H1 (cell line): ENCODE measurements at regions not wholly inside any gene's neighbourhood (a gene's known extent, or its start where the extent isn't known, plus 50 kb on each side); places are given as distances from the start of the nearest gene placed in this dataset.

Experiments
- CTCF ChIA-PET: fragments of 300-600 bp; sonication (Branson Sonifier 250); formaldehyde crosslinking; loops from one replicate; lab custom pipeline; 2021; ENCODE audit not compliant: partially characterized antibody; lab: Charles Lee
- POLR2A ChIA-PET: fragments of 300-600 bp; sonication (Branson Sonifier 250); formaldehyde crosslinking; loops from one replicate; lab custom pipeline; 2021; ENCODE audit warnings: inconsistent platforms; ENCODE audit not compliant: partially characterized antibody; lab: Charles Lee
- DNase-seq, 2 experiments: peaks; one replicate each; pipeline versions ENCODE4 v3.0.0 to v3.0.0-alpha.2; 2010 to 2022; ENCODE audit warnings: low spot score in 2 of 2, low read depth in 1 of 2, mixed read lengths in 1 of 2
- FAIRE-seq: peaks from 2 replicates; lab custom pipeline; 2011; peaks lifted over from hg19 to GRCh38; lab: Jason Lieb, UNC
- H2AFZ ChIP-seq: 2 replicates; pipeline ENCODE4 v1.8.1; 2012; ENCODE audit warnings: low read length, inconsistent platforms
- H2AK5ac ChIP-seq: 2 replicates; pipeline ENCODE4 v1.6.1; 2013; ENCODE audit warnings: low read depth, low read length
- H2BK120ac ChIP-seq: replicated peaks from 2 replicates; pipeline ENCODE3; 2013; ENCODE audit warnings: low read depth, low read length, inconsistent platforms
- H2BK12ac ChIP-seq: 2 replicates; pipeline ENCODE4 v1.6.1; 2013; ENCODE audit warnings: low read depth, low read length
- H2BK15ac ChIP-seq: 2 replicates; pipeline ENCODE4 v1.6.1; 2013; ENCODE audit warnings: low read length
- H2BK20ac ChIP-seq: 2 replicates; pipeline ENCODE4 v1.6.1; 2013; ENCODE audit warnings: low read length
- H2BK5ac ChIP-seq: 2 replicates; pipeline ENCODE4 v1.6.1; 2013; ENCODE audit warnings: low read depth, low read length
- H3K14ac ChIP-seq: 2 replicates; pipeline ENCODE4 v1.6.1; 2013; ENCODE audit warnings: inconsistent platforms; ENCODE audit not compliant: insufficient read length
- H3K18ac ChIP-seq: 2 replicates; pipeline ENCODE4 v1.6.1; 2013; ENCODE audit warnings: low read length; ENCODE audit errors: extremely low read depth
- H3K23ac ChIP-seq: 2 replicates; pipeline ENCODE4 v1.6.1; 2013; ENCODE audit warnings: inconsistent platforms; ENCODE audit not compliant: insufficient read length
- H3K23me2 ChIP-seq: 2 replicates; pipeline ENCODE4 v1.6.1; 2013; ENCODE audit warnings: low read depth, low read length
- H3K27ac ChIP-seq: 2 replicates; pipeline ENCODE4 v1.6.1; 2011; ENCODE audit warnings: low read depth, low read length, inconsistent platforms
- H3K27me3 ChIP-seq, 4 experiments: replicated peaks in 1 of 4; 1 replicate in 1 of 4; 2 replicates in 3 of 4; pipeline versions ENCODE4 v1.6.1 to v1.8.1; 2011 to 2013; ENCODE audit warnings: low read length in 3 of 4, mild to moderate bottlenecking in 3 of 4, inconsistent platforms in 2 of 4, mixed read lengths in 2 of 4, moderate library complexity in 1 of 4; ENCODE audit not compliant: control insufficient read depth in 3 of 4, insufficient read depth in 3 of 4; ENCODE audit errors: extremely low read depth in 1 of 4
- H3K36me3 ChIP-seq, 4 experiments: 2 replicates each; pipeline versions ENCODE4 v1.6.1 to v1.8.1; 2011 to 2013; ENCODE audit warnings: mild to moderate bottlenecking in 4 of 4, low read length in 3 of 4, moderate library complexity in 2 of 4, control low read depth in 1 of 4, inconsistent platforms in 1 of 4; ENCODE audit not compliant: insufficient read depth in 4 of 4, control insufficient read depth in 2 of 4
- H3K4ac ChIP-seq: replicated peaks from 2 replicates; pipeline ENCODE3; 2013; ENCODE audit warnings: low read length, low read depth, mixed read lengths, inconsistent platforms; ENCODE audit not compliant: insufficient read length
- H3K4me1 ChIP-seq, 4 experiments: replicated peaks in 1 of 4; 1 replicate in 1 of 4; 2 replicates in 3 of 4; pipeline versions ENCODE4 v1.6.1 to v1.8.1; 2011 to 2013; ENCODE audit warnings: low read length in 3 of 4, inconsistent platforms in 2 of 4, mixed read lengths in 1 of 4; ENCODE audit not compliant: insufficient read depth in 4 of 4, control insufficient read depth in 3 of 4
- H3K4me2 ChIP-seq, 2 experiments: 2 replicates each; pipeline versions ENCODE4 v1.6.1 to v1.8.1; 2011 to 2013; ENCODE audit warnings: low read depth in 2 of 2, low read length in 2 of 2, control low read depth in 1 of 2, inconsistent platforms in 1 of 2, mild to moderate bottlenecking in 1 of 2; ENCODE audit not compliant: insufficient read depth in 1 of 2
- H3K4me3 ChIP-seq, 4 experiments: fragments of 200-600, 300-600 bp in 1 of 4; sonication (generic), shearing (Covaris generic), sonication (Bioruptor Twin) in 1 of 4; 2 replicates each; pipeline versions ENCODE4 v1.5.1 to v1.8.1; 2011 to 2016; ENCODE audit warnings: low read length in 4 of 4, low read depth in 3 of 4, control low read depth in 2 of 4, inconsistent platforms in 2 of 4, mild to moderate bottlenecking in 2 of 4, mixed read lengths in 1 of 4, moderate library complexity in 1 of 4; ENCODE audit not compliant: insufficient read depth in 2 of 4; ENCODE audit errors: extremely low read depth in 1 of 4
- H3K56ac ChIP-seq: replicated peaks from 2 replicates; pipeline ENCODE3; 2013; ENCODE audit warnings: low read depth, mild to moderate bottlenecking, mixed read lengths, low read length, inconsistent platforms; ENCODE audit not compliant: insufficient read length
- H3K79me1 ChIP-seq: 2 replicates; pipeline ENCODE4 v1.6.1; 2013; ENCODE audit warnings: low read depth, low read length, control low read depth
- H3K79me2 ChIP-seq, 2 experiments: 2 replicates each; pipeline versions ENCODE4 v1.6.1 to v1.8.1; 2012 to 2013; ENCODE audit warnings: low read length in 2 of 2, mild to moderate bottlenecking in 2 of 2, inconsistent platforms in 1 of 2; ENCODE audit not compliant: insufficient read depth in 2 of 2, control insufficient read depth in 1 of 2
- H3K9ac ChIP-seq, 4 experiments: replicated peaks in 1 of 4; 1 replicate in 1 of 4; 2 replicates in 3 of 4; pipeline versions ENCODE4 v1.6.1 to v1.8.1; 2011 to 2013; ENCODE audit warnings: low read depth in 3 of 4, low read length in 3 of 4, control low read depth in 2 of 4, mild to moderate bottlenecking in 2 of 4, moderate library complexity in 2 of 4, inconsistent platforms in 1 of 4; ENCODE audit errors: extremely low read depth in 1 of 4
- H3K9me3 ChIP-seq, 2 experiments: 2 replicates each; pipeline versions ENCODE4 v1.6.1 to v1.8.1; 2012 to 2013; ENCODE audit warnings: mild to moderate bottlenecking in 2 of 2, moderate library complexity in 2 of 2, control low read depth in 1 of 2, inconsistent platforms in 1 of 2, low read depth in 1 of 2, low read length in 1 of 2, mixed read lengths in 1 of 2; ENCODE audit not compliant: insufficient read depth in 2 of 2
- H4K20me1 ChIP-seq, 2 experiments: replicated peaks in 1 of 2; 2 replicates each; pipeline versions ENCODE3 to v1.8.1; 2011 to 2013; ENCODE audit warnings: inconsistent platforms in 2 of 2, low read length in 2 of 2, mild to moderate bottlenecking in 1 of 2; ENCODE audit not compliant: insufficient read depth in 2 of 2, control insufficient read depth in 1 of 2
- H4K5ac ChIP-seq: 2 replicates; pipeline ENCODE4 v1.6.1; 2013; ENCODE audit warnings: low read length, low read depth, mixed read lengths, inconsistent platforms; ENCODE audit not compliant: insufficient read length
- H4K8ac ChIP-seq: 2 replicates; pipeline ENCODE4 v1.8.0; 2013; ENCODE audit warnings: mild to moderate bottlenecking, moderate library complexity, low read length, inconsistent platforms; ENCODE audit not compliant: insufficient read depth; ENCODE audit errors: extremely low read depth
- H4K91ac ChIP-seq: replicated peaks from 2 replicates; pipeline ENCODE3; 2013; ENCODE audit warnings: low read length, mixed read lengths, inconsistent platforms; ENCODE audit not compliant: insufficient read length
- EZH2 ChIP-seq: fragments of 200-600 bp; sonication (generic); IDR thresholded peaks from 2 replicates; pipeline ENCODE4 v1.7.1; 2012; ENCODE audit warnings: low read depth, mild to moderate bottlenecking, moderate library complexity, low read length, inconsistent platforms; ENCODE audit not compliant: severe bottlenecking
- KDM4A ChIP-seq: IDR thresholded peaks from one replicate; pipeline ENCODE4 v1.7.1; 2012; ENCODE audit warnings: low read depth, mild to moderate bottlenecking, moderate library complexity, low read length, inconsistent platforms; ENCODE audit not compliant: severe bottlenecking
- SIX5 ChIP-seq: IDR thresholded peaks from 2 replicates; pipeline ENCODE4 v1.6.1; 2011; ENCODE audit warnings: mild to moderate bottlenecking, low read depth, low read length
- WGBS, 2 experiments: shearing (Covaris generic) in 1 of 2; methylation state at CpG; one replicate each; pipeline versions ENCODE4 v1.1.6 to v1.1.7; 2013 to 2015; ENCODE audit warnings: low lambda C conversion rate in 2 of 2, mixed read lengths in 2 of 2, inconsistent platforms in 1 of 2, low coverage in 1 of 2, missing lambda C conversion rate in 1 of 2; ENCODE audit not compliant: insufficient replicate concordance in 2 of 2, insufficient coverage in 1 of 2, insufficient read length in 1 of 2; ENCODE audit errors: extremely low coverage in 1 of 2, missing lambda C conversion rate in 1 of 2; 5-methylcytosine and 5-hydroxymethylcytosine counted together
- TF ChIP-seq, protein P1 (sequence below), 3 experiments: IDR thresholded peaks; 1 replicate in 2 of 3; 2 replicates in 1 of 3; pipeline versions ENCODE4 v1.5.1 to v1.6.1; 2011; ENCODE audit warnings: low read length in 3 of 3, mild to moderate bottlenecking in 3 of 3, inconsistent platforms in 2 of 3, low read depth in 1 of 3, moderate library complexity in 1 of 3; ENCODE audit not compliant: insufficient read depth in 1 of 3; ENCODE audit errors: control extremely low read depth in 1 of 3

DNA sequence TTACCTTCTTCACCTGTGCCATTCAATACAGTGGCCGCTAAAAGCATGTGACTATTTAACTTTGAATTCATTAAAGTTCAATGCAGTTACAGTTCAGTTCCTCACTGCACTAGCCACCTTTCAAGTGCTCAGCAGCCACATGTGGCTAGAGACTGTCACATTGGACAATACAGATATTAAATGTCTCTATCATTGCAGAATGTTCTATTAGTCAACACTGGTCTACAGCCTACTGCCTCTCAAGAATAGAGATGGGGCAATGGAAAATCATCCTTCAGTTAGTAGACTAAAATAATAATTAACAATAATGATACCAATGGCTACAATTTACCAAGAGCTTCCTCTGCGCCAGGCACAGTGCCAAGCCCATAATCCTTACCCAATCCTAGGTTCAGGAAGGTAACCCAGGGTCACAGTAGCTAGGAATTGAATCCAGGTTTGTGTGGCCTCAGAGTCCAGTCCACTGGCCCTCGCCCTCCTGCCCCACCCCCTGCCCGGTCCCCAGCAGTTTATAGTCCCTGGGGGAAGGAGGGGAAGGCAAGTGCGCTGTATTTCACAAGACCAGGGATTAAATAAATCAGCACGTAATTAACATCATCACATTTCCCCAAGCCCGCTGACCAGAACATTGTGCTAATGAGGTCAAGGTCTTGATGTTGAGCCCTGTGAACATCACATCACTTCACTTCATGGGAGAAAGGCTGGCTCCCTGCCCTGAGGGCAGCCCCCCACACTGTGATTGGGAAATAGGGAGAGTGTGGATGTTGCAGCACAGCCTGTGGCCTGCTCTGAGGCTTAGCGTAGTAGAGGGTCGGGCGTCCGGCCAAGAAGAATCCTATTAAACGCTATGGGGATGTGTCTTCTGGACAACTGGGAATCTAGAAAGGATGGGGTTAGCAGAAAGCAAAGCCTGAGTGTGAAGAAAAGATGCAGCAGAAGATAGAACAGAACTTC, 147.2 kb downstream of the VEGFA start:
- no peak for TF ChIP-seq KDM4A
- TF ChIP-seq SIX5, result no peak
- TF ChIP-seq, protein P1, sequence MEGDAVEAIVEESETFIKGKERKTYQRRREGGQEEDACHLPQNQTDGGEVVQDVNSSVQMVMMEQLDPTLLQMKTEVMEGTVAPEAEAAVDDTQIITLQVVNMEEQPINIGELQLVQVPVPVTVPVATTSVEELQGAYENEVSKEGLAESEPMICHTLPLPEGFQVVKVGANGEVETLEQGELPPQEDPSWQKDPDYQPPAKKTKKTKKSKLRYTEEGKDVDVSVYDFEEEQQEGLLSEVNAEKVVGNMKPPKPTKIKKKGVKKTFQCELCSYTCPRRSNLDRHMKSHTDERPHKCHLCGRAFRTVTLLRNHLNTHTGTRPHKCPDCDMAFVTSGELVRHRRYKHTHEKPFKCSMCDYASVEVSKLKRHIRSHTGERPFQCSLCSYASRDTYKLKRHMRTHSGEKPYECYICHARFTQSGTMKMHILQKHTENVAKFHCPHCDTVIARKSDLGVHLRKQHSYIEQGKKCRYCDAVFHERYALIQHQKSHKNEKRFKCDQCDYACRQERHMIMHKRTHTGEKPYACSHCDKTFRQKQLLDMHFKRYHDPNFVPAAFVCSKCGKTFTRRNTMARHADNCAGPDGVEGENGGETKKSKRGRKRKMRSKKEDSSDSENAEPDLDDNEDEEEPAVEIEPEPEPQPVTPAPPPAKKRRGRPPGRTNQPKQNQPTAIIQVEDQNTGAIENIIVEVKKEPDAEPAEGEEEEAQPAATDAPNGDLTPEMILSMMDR (IDR thresholded peaks at IDR 0.05; ENCODE audit: control extremely low read depth in 1 of 3, insufficient read depth in 1 of 3, low read depth in 1 of 3, low read length in 3 of 3), result no peak
- TF ChIP-seq EZH2, result no peak
- H3K4me2 ChIP-seq, result no peak overlapping the region
- peaks cover 0 to 3% (median 2%) of the 10 kb centered on the region in 4 experiments; a peak in 3 of 7 replicates for H3K4me1 ChIP-seq
- no peak overlapping the region for H2AFZ ChIP-seq
- no peak overlapping the region for H4K8ac ChIP-seq
- H3K4ac ChIP-seq, result no peak overlapping the region
- 0 out of 2 replicates have a peak overlapping the region, but pooled peaks have one; percentile 18 for H2BK15ac ChIP-seq
- H3K18ac ChIP-seq, result no peak overlapping the region
- no peaks in the 10 kb centered on the region for H3K23me2 ChIP-seq
- H3K27me3 ChIP-seq, result no peaks in the 10 kb centered on the region
- H3K79me2 ChIP-seq, result no peaks in the 10 kb centered on the region
- no peaks in the 10 kb centered on the region for H3K79me1 ChIP-seq
- no peak overlapping the region for H4K91ac ChIP-seq
- DNase-seq, result no peak
- CTCF ChIA-PET, result interaction anchor here (1.3 to 6.7 kb wide), 4 partner anchors 9 to 158 kb away, joined by 3 to 42 read pairs (median 5); no protein-coding TSS in a partner anchor
- H3K27ac ChIP-seq, result no peak overlapping the region
- no peak overlapping the region for H3K23ac ChIP-seq
- H3K9me3 ChIP-seq, result no peaks in the 10 kb centered on the region
- no peak overlapping the region for H2BK120ac ChIP-seq
- POLR2A ChIA-PET, result interaction anchor here (1.0 to 4.3 kb wide), 3 partner anchors 10 to 20 kb away, joined by 3 to 23 read pairs (median 3); no protein-coding TSS in a partner anchor
- H2AK5ac ChIP-seq, result no peak overlapping the region
- H3K9ac ChIP-seq, result no peak overlapping the region
- H4K5ac ChIP-seq, result no peak overlapping the region
- no peak overlapping the region for H2BK5ac ChIP-seq
- FAIRE-seq, result no peak
- no peaks in the 10 kb centered on the region for H3K36me3 ChIP-seq
- H2BK20ac ChIP-seq, result no peak overlapping the region
- WGBS, 2 experiments, result 87% methylated on average over 12 of the region's 12 CpGs; no CpG with 5 or more reads in 1 of the 2 experiments
- no peaks in the 10 kb centered on the region for H4K20me1 ChIP-seq
- no peak overlapping the region for H3K4me3 ChIP-seq
- H3K56ac ChIP-seq, result no peak overlapping the region
- H2BK12ac ChIP-seq, result no peak overlapping the region
- no peak overlapping the region for H3K14ac ChIP-seq
